HG03575 (cell line): ENCODE measurements at regions not wholly inside any gene's neighbourhood (a gene's known extent, or its start where the extent isn't known, plus 50 kb on each side); places are given as distances from the start of the nearest gene placed in this dataset.

Experiments used
- ATAC-seq: cut with Tn5 transposase; IDR thresholded peaks from one replicate; pipeline ENCODE4 v1.9.1; 2021; ENCODE audit not compliant: unreplicated experiment, insufficient number of reproducible peaks, low FRiP score; ENCODE audit errors: extremely low read depth

GRCh38 chr10:110429301-110429700 lies 68.4 kb upstream of the DUSP5 start:
- no peak for ATAC-seq

GRCh38 chr10:110430340-110431273 lies 67.1 kb upstream of the DUSP5 start:
- ATAC-seq: no peak

- ATAC-seq: no peak
Measured at GRCh38 chr10:110431659-110432058, 66.0 kb upstream of the DUSP5 start.

GRCh38 chr10:110432084-110432483 lies 65.6 kb upstream of the DUSP5 start:
- no peak for ATAC-seq

- no peak for ATAC-seq
Measured at GRCh38 chr10:110432814-110433565, 64.7 kb upstream of the DUSP5 start.

GRCh38 chr10:110433740-110434139 lies 64.0 kb upstream of the DUSP5 start:
- no peak for ATAC-seq

GRCh38 chr10:110434489-110435096 lies 63.1 kb upstream of the DUSP5 start:
- ATAC-seq: no peak

GRCh38 chr10:110436554-110437350 lies 61.0 kb upstream of the DUSP5 start:
- no peak for ATAC-seq

- ATAC-seq: no peak
Measured at GRCh38 chr10:110437351-110437605, 60.4 kb upstream of the DUSP5 start.

GRCh38 chr10:110437761-110438341 lies 59.9 kb upstream of the DUSP5 start:
- no peak for ATAC-seq

GRCh38 chr10:110442746-110443145 lies 55.0 kb upstream of the DUSP5 start:
- no peak for ATAC-seq

- ATAC-seq: no peak
Measured at GRCh38 chr10:110443239-110444003, 54.3 kb upstream of the DUSP5 start.

- ATAC-seq: no peak
Measured at GRCh38 chr10:110444004-110444337, 53.7 kb upstream of the DUSP5 start.

GRCh38 chr10:110445871-110446270 lies 51.8 kb upstream of the DUSP5 start:
- ATAC-seq: no peak

GRCh38 chr10:110446277-110446676 lies 51.4 kb upstream of the DUSP5 start:
- no peak for ATAC-seq

GRCh38 chr10:110446954-110447608 lies 50.6 kb upstream of the DUSP5 start:
- ATAC-seq: no peak

- no peak for ATAC-seq
Measured at GRCh38 chr10:110447886-110448285, 49.8 kb upstream of the DUSP5 start.
